Neural progenitor cell (in vitro differentiated cells): ENCODE measurements at regions not wholly inside any gene's neighbourhood (a gene's known extent, or its start where the extent isn't known, plus 50 kb on each side); places are given as distances from the start of the nearest gene placed in this dataset.

Experiments used
- DNase-seq: peaks from one replicate; pipeline ENCODE4 v3.0.0-alpha.2; 2016; ENCODE audit warnings: low spot score
- H2AFZ ChIP-seq: fragments of 200-600 bp; sonication (generic); replicated peaks from 2 replicates; pipeline ENCODE4 v1.6.1; 2016; ENCODE audit warnings: antibody characterized with exemption
- H3F3A ChIP-seq: fragments of 200-600 bp; sonication (generic); 2 replicates; pipeline ENCODE4 v1.6.1; 2016; ENCODE audit warnings: antibody characterized with exemption, low read depth
- H3K27ac ChIP-seq: fragments of 200-600 bp; sonication (generic); 2 replicates; pipeline ENCODE4 v1.5.1; 2016; ENCODE audit warnings: mild to moderate bottlenecking
- H3K27me3 ChIP-seq: fragments of 200-600 bp; sonication (generic); 2 replicates; pipeline ENCODE4 v1.6.1; 2016; ENCODE audit warnings: mild to moderate bottlenecking, moderate library complexity
- H3K36me3 ChIP-seq: fragments of 200-600 bp; sonication (generic); 2 replicates; pipeline ENCODE4 v1.5.1; 2016
- H3K4me1 ChIP-seq: fragments of 200-600 bp; sonication (generic); 2 replicates; pipeline ENCODE4 v1.6.1; 2016; ENCODE audit warnings: mixed run types
- H3K4me2 ChIP-seq: fragments of 200-600 bp; sonication (generic); 2 replicates; pipeline ENCODE4 v1.6.1; 2016
- H3K4me3 ChIP-seq: fragments of 200-600 bp; sonication (generic); 2 replicates; pipeline ENCODE4 v1.5.1; 2016
- H3K79me2 ChIP-seq: fragments of 200-600 bp; sonication (generic); 2 replicates; pipeline ENCODE4 v1.6.1; 2016; ENCODE audit warnings: low read depth
- H3K9ac ChIP-seq: fragments of 200-600 bp; sonication (generic); 2 replicates; pipeline ENCODE4 v1.6.1; 2016
- H3K9me3 ChIP-seq: fragments of 200-600 bp; sonication (generic); 2 replicates; pipeline ENCODE4 v1.5.1; 2016; ENCODE audit warnings: low read depth
- H4K20me1 ChIP-seq: fragments of 200-600 bp; sonication (generic); 2 replicates; pipeline ENCODE4 v1.6.1; 2016; ENCODE audit warnings: low read depth
- H3K27ac Mint-ChIP-seq: 3 replicates; pipeline ENCODE4 v1.8.0; 2021; ENCODE audit warnings: mixed read lengths
- H3K27me3 Mint-ChIP-seq: 2 replicates; pipeline ENCODE4 v1.8.0; 2022; ENCODE audit warnings: low read depth, mild to moderate bottlenecking, inconsistent platforms, moderate library complexity, mixed read lengths; ENCODE audit not compliant: insufficient read depth
- H3K36me3 Mint-ChIP-seq: 3 replicates; pipeline ENCODE4 v1.8.0; 2021; ENCODE audit warnings: mixed read lengths
- H3K4me1 Mint-ChIP-seq: 3 replicates; pipeline ENCODE4 v1.8.0; 2021; ENCODE audit warnings: mixed read lengths
- H3K4me3 Mint-ChIP-seq: 3 replicates; pipeline ENCODE4 v1.8.0; 2021; ENCODE audit warnings: mild to moderate bottlenecking, moderate library complexity, mixed read lengths
- H3K9me3 Mint-ChIP-seq: 3 replicates; pipeline ENCODE4 v1.8.0; 2020; ENCODE audit warnings: mixed read lengths
- CTCF ChIP-seq: fragments of 200-600 bp; sonication (generic); IDR thresholded peaks from 2 replicates; pipeline ENCODE4 v1.5.1; 2017; ENCODE audit warnings: antibody characterized with exemption, mild to moderate bottlenecking
- EZH2 ChIP-seq: fragments of 200-600 bp; sonication (generic); IDR thresholded peaks from 2 replicates; pipeline ENCODE4 v1.6.1; 2017; ENCODE audit warnings: antibody characterized with exemption, mild to moderate bottlenecking, moderate library complexity
- EZH2phosphoT487 ChIP-seq: fragments of 200-600 bp; sonication (generic); IDR thresholded peaks from 2 replicates; pipeline ENCODE4 v1.6.1; 2017; ENCODE audit warnings: antibody characterized with exemption

DNA sequence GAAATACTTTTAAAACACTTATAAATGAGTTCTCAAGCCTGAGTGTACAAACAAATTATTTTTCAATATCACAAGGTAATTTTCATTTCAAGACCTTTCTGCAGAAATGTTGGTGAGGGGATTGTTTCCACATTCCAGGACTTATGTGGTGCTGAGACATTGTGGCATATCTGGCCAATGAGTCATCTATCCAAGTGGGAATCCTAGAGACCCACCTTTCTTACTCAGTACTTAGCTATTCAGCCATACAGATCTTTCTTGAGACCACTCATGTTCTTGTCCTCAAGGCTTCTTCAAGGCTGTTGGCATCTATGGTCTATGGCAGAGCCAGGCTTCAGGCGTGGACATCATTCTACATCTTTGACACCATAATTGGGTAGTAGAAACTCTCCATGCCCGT, 225.4 kb downstream of the DKK1 start:
- no peak overlapping the region for H3K27ac ChIP-seq
- H3K36me3 ChIP-seq = no peaks in the 10 kb centered on the region
- no peaks in the 10 kb centered on the region for H3F3A ChIP-seq
- H3K4me1 Mint-ChIP-seq = peaks cover 10% of the 10 kb centered on the region
- no peaks in the 10 kb centered on the region for H3K27me3 Mint-ChIP-seq
- no peaks in the 10 kb centered on the region for H3K9me3 Mint-ChIP-seq
- DNase-seq = no peak
- no peaks in the 10 kb centered on the region for H4K20me1 ChIP-seq
- no peaks in the 10 kb centered on the region for H3K79me2 ChIP-seq
- no peaks in the 10 kb centered on the region for H3K4me1 ChIP-seq
- no peak overlapping the region for H3K9ac ChIP-seq
- H3K4me2 ChIP-seq = no peak overlapping the region
- H3K4me3 Mint-ChIP-seq = no peak overlapping the region
- peak overlapping the region; percentile 35 for H2AFZ ChIP-seq
- H3K27me3 ChIP-seq = no peaks in the 10 kb centered on the region
- H3K4me3 ChIP-seq = no peak overlapping the region
- H3K27ac Mint-ChIP-seq = no peak overlapping the region
- no peaks in the 10 kb centered on the region for H3K36me3 Mint-ChIP-seq
- no peaks in the 10 kb centered on the region for H3K9me3 ChIP-seq
- TF ChIP-seq CTCF (no peak), EZH2phosphoT487 (no peak), EZH2 (no peak)

GRCh38 chr10:52540479-52540984, 226.5 kb downstream of the DKK1 start:
- Mint-ChIP-seq H3K27me3 (no peaks in the 10 kb centered on the region), H3K36me3 (no peaks in the 10 kb centered on the region), H3K9me3 (no peaks in the 10 kb centered on the region), H3K4me3 (no peak overlapping the region), H3K27ac (no peak overlapping the region), H3K4me1 (peaks cover 10% of the 10 kb centered on the region)
- no peaks in the 10 kb centered on the region for H3K79me2 ChIP-seq
- H3K9ac ChIP-seq = no peak overlapping the region
- no peak overlapping the region for H2AFZ ChIP-seq
- DNase-seq = no peak
- no peaks in the 10 kb centered on the region for H3K36me3 ChIP-seq
- no peaks in the 10 kb centered on the region for H3K9me3 ChIP-seq
- no peak overlapping the region for H3K27ac ChIP-seq
- H3K4me3 ChIP-seq = no peak overlapping the region
- no peaks in the 10 kb centered on the region for H3K4me1 ChIP-seq
- H3K27me3 ChIP-seq = no peaks in the 10 kb centered on the region
- H3F3A ChIP-seq = no peaks in the 10 kb centered on the region
- H3K4me2 ChIP-seq = no peak overlapping the region
- TF ChIP-seq EZH2 (no peak), CTCF (no peak), EZH2phosphoT487 (no peak)
- no peaks in the 10 kb centered on the region for H4K20me1 ChIP-seq

GRCh38 chr10:52541006-52541473, 227.0 kb downstream of the DKK1 start:
- Mint-ChIP-seq H3K27ac (no peak overlapping the region), H3K27me3 (no peaks in the 10 kb centered on the region)
- DNase-seq = no peak

More at GRCh38 chr10:52541006-52541473, 227.0 kb downstream of the DKK1 start:
- Histone ChIP-seq H2AFZ (no peak overlapping the region), H3K27me3 (no peaks in the 10 kb centered on the region), H3K4me2 (no peak overlapping the region), H3F3A (no peaks in the 10 kb centered on the region), H3K9ac (no peak overlapping the region), H3K27ac (no peak overlapping the region), H3K9me3 (no peaks in the 10 kb centered on the region), H4K20me1 (no peaks in the 10 kb centered on the region), H3K79me2 (no peaks in the 10 kb centered on the region), H3K4me3 (no peak overlapping the region), H3K36me3 (no peaks in the 10 kb centered on the region), H3K4me1 (no peaks in the 10 kb centered on the region)
- Mint-ChIP-seq H3K9me3 (no peaks in the 10 kb centered on the region), H3K4me1 (peaks cover 10% of the 10 kb centered on the region), H3K4me3 (no peak overlapping the region), H3K36me3 (no peaks in the 10 kb centered on the region)
- TF ChIP-seq EZH2 (no peak), CTCF (no peak), EZH2phosphoT487 (no peak)
